HepG2 (cell line): ENCODE measurements at regions not wholly inside any gene's neighbourhood (a gene's known extent, or its start where the extent isn't known, plus 50 kb on each side); places are given as distances from the start of the nearest gene placed in this dataset.

Experiments
- REST ChIP-seq, 2 experiments: IDR thresholded peaks; 2 replicates each; pipeline ENCODE4 v1.6.1; 2011 to 2012; ENCODE audit warnings: low read length in 2 of 2, borderline replicate concordance in 1 of 2, low read depth in 1 of 2, mild to moderate bottlenecking in 1 of 2, moderate library complexity in 1 of 2
- SP4 ChIP-seq: sonication (generic); formaldehyde crosslinking; IDR thresholded peaks from 2 replicates; pipeline ENCODE4 v1.8.1; 2023; ENCODE audit warnings: mild to moderate bottlenecking, missing genetic modification reagents
- ZBTB34 ChIP-seq: sonication (generic); formaldehyde crosslinking; IDR thresholded peaks from 2 replicates; pipeline ENCODE4 v1.8.0; 2022; ENCODE audit warnings: mild to moderate bottlenecking, missing genetic modification reagents
- ZBTB8A ChIP-seq: sonication (generic); formaldehyde crosslinking; IDR thresholded peaks from 2 replicates; pipeline ENCODE4 v1.4.0; 2020; ENCODE audit warnings: mild to moderate bottlenecking, low read depth, missing genetic modification reagents, borderline replicate concordance
- TF ChIP-seq, protein P1 (sequence below): IDR thresholded peaks from 2 replicates; pipeline ENCODE4 v1.6.1; 2016; ENCODE audit warnings: low read depth
- TF ChIP-seq, protein P2 (sequence below): sonication (generic); formaldehyde crosslinking; IDR thresholded peaks from 2 replicates; pipeline ENCODE4 v1.4.0; 2020; ENCODE audit warnings: missing genetic modification reagents, borderline replicate concordance

GRCh38 chr12:90253674-90254181 lies 545.1 kb upstream of the ATP2B1 start:
- TF ChIP-seq, protein P1, sequence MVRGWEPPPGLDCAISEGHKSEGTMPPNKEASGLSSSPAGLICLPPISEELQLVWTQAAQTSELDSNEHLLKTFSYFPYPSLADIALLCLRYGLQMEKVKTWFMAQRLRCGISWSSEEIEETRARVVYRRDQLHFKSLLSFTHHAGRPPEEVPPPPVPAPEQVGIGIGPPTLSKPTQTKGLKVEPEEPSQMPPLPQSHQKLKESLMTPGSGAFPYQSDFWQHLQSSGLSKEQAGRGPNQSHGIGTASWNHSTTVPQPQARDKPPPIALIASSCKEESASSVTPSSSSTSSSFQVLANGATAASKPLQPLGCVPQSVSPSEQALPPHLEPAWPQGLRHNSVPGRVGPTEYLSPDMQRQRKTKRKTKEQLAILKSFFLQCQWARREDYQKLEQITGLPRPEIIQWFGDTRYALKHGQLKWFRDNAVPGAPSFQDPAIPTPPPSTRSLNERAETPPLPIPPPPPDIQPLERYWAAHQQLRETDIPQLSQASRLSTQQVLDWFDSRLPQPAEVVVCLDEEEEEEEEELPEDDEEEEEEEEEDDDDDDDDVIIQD (CRISPR knock-in tag), result no peak
- TF ChIP-seq, protein P2, sequence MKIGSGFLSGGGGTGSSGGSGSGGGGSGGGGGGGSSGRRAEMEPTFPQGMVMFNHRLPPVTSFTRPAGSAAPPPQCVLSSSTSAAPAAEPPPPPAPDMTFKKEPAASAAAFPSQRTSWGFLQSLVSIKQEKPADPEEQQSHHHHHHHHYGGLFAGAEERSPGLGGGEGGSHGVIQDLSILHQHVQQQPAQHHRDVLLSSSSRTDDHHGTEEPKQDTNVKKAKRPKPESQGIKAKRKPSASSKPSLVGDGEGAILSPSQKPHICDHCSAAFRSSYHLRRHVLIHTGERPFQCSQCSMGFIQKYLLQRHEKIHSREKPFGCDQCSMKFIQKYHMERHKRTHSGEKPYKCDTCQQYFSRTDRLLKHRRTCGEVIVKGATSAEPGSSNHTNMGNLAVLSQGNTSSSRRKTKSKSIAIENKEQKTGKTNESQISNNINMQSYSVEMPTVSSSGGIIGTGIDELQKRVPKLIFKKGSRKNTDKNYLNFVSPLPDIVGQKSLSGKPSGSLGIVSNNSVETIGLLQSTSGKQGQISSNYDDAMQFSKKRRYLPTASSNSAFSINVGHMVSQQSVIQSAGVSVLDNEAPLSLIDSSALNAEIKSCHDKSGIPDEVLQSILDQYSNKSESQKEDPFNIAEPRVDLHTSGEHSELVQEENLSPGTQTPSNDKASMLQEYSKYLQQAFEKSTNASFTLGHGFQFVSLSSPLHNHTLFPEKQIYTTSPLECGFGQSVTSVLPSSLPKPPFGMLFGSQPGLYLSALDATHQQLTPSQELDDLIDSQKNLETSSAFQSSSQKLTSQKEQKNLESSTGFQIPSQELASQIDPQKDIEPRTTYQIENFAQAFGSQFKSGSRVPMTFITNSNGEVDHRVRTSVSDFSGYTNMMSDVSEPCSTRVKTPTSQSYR, result no peak
- TF ChIP-seq SP4 (CRISPR knock-in tag) (no peak), REST (IDR thresholded peaks at IDR 0.05; ENCODE audit: borderline replicate concordance in 1 of 2, low read depth in 1 of 2, low read length in 2 of 2) (no peak), ZBTB34 (CRISPR knock-in tag) (no peak), ZBTB8A (no peak)
